OCI-LY1 (cell line): ENCODE measurements at regions not wholly inside any gene's neighbourhood (a gene's known extent, or its start where the extent isn't known, plus 50 kb on each side); places are given as distances from the start of the nearest gene placed in this dataset.
"Not testable (repeated sequence)": the region's sequence is repeated elsewhere in the genome, so short reads cannot be mapped to it uniquely, and the experiment has no call there.

Experiments used
- H2AFZ ChIP-seq: fragments of 200-600 bp; sonication (generic), shearing (Covaris generic); 2 replicates; pipeline ENCODE4 v1.6.0; 2014; ENCODE audit warnings: antibody characterized with exemption, mild to moderate bottlenecking, low read length
- H3F3A ChIP-seq: fragments of 200-600 bp; sonication (generic), shearing (Covaris generic); 2 replicates; pipeline ENCODE4 v1.6.0; 2014; ENCODE audit warnings: mild to moderate bottlenecking, antibody characterized with exemption, low read length, moderate library complexity; ENCODE audit not compliant: insufficient read depth
- H3K27ac ChIP-seq: fragments of 200-600 bp; sonication (generic); 2 replicates; pipeline ENCODE4 v1.5.1; 2014; ENCODE audit warnings: low read length, mixed run types, mild to moderate bottlenecking, low read depth; ENCODE audit not compliant: poor library complexity, severe bottlenecking
- H3K27me3 ChIP-seq: fragments of 200-600 bp; sonication (generic); 2 replicates; pipeline ENCODE4 v1.6.0; 2014; ENCODE audit warnings: antibody characterized with exemption, mild to moderate bottlenecking, low read length, moderate library complexity; ENCODE audit not compliant: insufficient read depth
- H3K36me3 ChIP-seq: fragments of 200-600 bp; sonication (generic); 2 replicates; pipeline ENCODE4 v1.6.1; 2014; ENCODE audit warnings: mild to moderate bottlenecking, antibody characterized with exemption, low read length, moderate library complexity, mixed read lengths; ENCODE audit not compliant: insufficient read depth
- H3K4me1 ChIP-seq: fragments of 200-600 bp; sonication (generic); 2 replicates; pipeline ENCODE4 v1.5.1; 2014; ENCODE audit warnings: mild to moderate bottlenecking, low read length, moderate library complexity; ENCODE audit not compliant: insufficient read depth, severe bottlenecking
- H3K4me2 ChIP-seq: fragments of 200-600 bp; sonication (generic), shearing (Covaris generic); 2 replicates; pipeline ENCODE4 v1.6.1; 2014; ENCODE audit warnings: low read length
- H3K4me3 ChIP-seq: fragments of 200-600 bp; sonication (generic); 2 replicates; pipeline ENCODE4 v1.5.1; 2014; ENCODE audit warnings: low read length, low read depth, mild to moderate bottlenecking, mixed read lengths; ENCODE audit not compliant: poor library complexity, severe bottlenecking
- H3K79me2 ChIP-seq: fragments of 200-600 bp; shearing (Covaris generic); 2 replicates; pipeline ENCODE4 v1.6.1; 2016; ENCODE audit warnings: mixed run types, low read length, mixed read lengths; ENCODE audit not compliant: insufficient read depth
- H3K9ac ChIP-seq: fragments of 200-600 bp; sonication (generic), shearing (Covaris generic); 2 replicates; pipeline ENCODE4 v1.6.1; 2014; ENCODE audit warnings: mild to moderate bottlenecking, low read length, mixed read lengths
- H3K9me2 ChIP-seq: fragments of 200-600 bp; sonication (generic), shearing (Covaris generic); 2 replicates; pipeline ENCODE4 v1.6.1; 2014; ENCODE audit warnings: low read depth, mild to moderate bottlenecking, low read length, mixed read lengths
- H3K9me3 ChIP-seq: fragments of 200-600 bp; shearing (Covaris generic); 2 replicates; pipeline ENCODE4 v1.6.1; 2014; ENCODE audit warnings: low read length, mixed read lengths
- H4K20me1 ChIP-seq: fragments of 200-600 bp; sonication (generic), shearing (Covaris generic); 2 replicates; pipeline ENCODE4 v1.6.0; 2016; ENCODE audit warnings: mild to moderate bottlenecking, low read length; ENCODE audit not compliant: insufficient read depth
- EZH2 ChIP-seq: fragments of 200-600 bp; sonication (generic), shearing (Covaris generic); IDR thresholded peaks from 2 replicates; pipeline ENCODE4 v1.8.0; 2017; ENCODE audit warnings: borderline replicate concordance, mixed run types, mild to moderate bottlenecking, antibody characterized with exemption, low read length, moderate library complexity, mixed read lengths
- TF ChIP-seq, protein P1 (sequence below): fragments of 200-600 bp; sonication (generic), shearing (Covaris generic); IDR thresholded peaks from 2 replicates; pipeline ENCODE4 v1.5.1; 2017; ENCODE audit warnings: mild to moderate bottlenecking, antibody characterized with exemption, low read length, moderate library complexity, mixed read lengths

DNA sequence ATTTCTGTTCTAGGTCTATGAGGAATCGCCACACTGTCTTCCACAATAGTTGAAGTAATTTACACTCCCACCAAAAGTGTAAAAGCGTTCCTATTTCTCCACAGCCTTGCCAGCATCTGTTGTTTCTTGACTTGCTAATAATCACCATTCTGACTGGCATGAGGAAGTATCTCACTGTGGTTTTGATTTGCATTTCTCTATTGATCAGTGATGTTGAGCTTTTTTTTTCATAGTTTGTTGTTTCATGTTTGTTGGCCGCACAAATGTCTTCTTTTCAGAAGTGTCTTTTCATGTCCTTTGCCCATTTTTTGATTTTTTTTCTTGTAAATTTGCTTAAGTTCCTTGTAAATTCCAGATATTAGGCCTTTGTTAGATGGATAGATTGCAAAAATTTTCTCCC is 867.1 kb downstream of the DTWD2 start:
- no peak overlapping the region for H3K4me3 ChIP-seq
- H2AFZ ChIP-seq = no peak overlapping the region
- H3K27ac ChIP-seq = no peak overlapping the region
- no peaks in the 10 kb centered on the region for H3K9me2 ChIP-seq
- H3F3A ChIP-seq = no peaks in the 10 kb centered on the region
- TF ChIP-seq, protein P1, sequence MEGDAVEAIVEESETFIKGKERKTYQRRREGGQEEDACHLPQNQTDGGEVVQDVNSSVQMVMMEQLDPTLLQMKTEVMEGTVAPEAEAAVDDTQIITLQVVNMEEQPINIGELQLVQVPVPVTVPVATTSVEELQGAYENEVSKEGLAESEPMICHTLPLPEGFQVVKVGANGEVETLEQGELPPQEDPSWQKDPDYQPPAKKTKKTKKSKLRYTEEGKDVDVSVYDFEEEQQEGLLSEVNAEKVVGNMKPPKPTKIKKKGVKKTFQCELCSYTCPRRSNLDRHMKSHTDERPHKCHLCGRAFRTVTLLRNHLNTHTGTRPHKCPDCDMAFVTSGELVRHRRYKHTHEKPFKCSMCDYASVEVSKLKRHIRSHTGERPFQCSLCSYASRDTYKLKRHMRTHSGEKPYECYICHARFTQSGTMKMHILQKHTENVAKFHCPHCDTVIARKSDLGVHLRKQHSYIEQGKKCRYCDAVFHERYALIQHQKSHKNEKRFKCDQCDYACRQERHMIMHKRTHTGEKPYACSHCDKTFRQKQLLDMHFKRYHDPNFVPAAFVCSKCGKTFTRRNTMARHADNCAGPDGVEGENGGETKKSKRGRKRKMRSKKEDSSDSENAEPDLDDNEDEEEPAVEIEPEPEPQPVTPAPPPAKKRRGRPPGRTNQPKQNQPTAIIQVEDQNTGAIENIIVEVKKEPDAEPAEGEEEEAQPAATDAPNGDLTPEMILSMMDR = no peak
- TF ChIP-seq EZH2 = no peak
- H3K27me3 ChIP-seq = no peaks in the 10 kb centered on the region
- H3K36me3 ChIP-seq = no peaks in the 10 kb centered on the region
- no peak overlapping the region for H3K9ac ChIP-seq
- H3K4me1 ChIP-seq = no peaks in the 10 kb centered on the region
- H4K20me1 ChIP-seq = no peaks in the 10 kb centered on the region
- no peak overlapping the region for H3K4me2 ChIP-seq
- no peaks in the 10 kb centered on the region for H3K79me2 ChIP-seq
- H3K9me3 ChIP-seq = no peaks in the 10 kb centered on the region

DNA sequence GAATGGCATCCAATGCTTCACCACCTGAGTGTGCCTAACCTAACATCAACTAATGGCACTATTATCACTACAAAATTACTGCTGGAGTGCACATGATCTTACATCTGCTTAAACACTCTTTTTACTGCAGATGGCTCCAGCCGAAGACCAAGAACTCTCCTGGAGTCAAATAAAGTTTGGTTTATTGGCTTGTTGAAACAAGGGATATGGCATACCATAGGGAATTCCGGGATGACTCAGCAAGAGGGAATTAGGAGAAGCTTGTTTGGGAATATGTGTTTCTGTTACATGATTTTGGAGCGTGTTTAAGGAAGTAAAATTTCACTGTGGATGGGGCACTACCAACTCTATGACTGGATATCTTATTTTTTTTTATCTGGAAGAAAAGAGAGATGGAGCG is 872.6 kb downstream of the DTWD2 start:
- Histone ChIP-seq H3K4me3 (no peak overlapping the region), H3F3A (no peaks in the 10 kb centered on the region), H3K4me2 (no peak overlapping the region), H3K27ac (no peak overlapping the region), H2AFZ (no peak overlapping the region), H3K79me2 (no peaks in the 10 kb centered on the region), H3K4me1 (no peaks in the 10 kb centered on the region), H3K9me3 (no peaks in the 10 kb centered on the region), H3K36me3 (no peaks in the 10 kb centered on the region), H4K20me1 (no peaks in the 10 kb centered on the region), H3K9me2 (no peaks in the 10 kb centered on the region), H3K27me3 (no peaks in the 10 kb centered on the region), H3K9ac (no peak overlapping the region)
- TF ChIP-seq EZH2 = no peak
- TF ChIP-seq, protein P1 = no peak

GRCh38 chr5:118111956-118112355 is 876.4 kb downstream of the DTWD2 start:
- Histone ChIP-seq H3K9me2 (no peaks in the 10 kb centered on the region), H3K27ac (no peak overlapping the region), H3K4me3 (no peak overlapping the region), H3K79me2 (no peaks in the 10 kb centered on the region), H3K9ac (no peak overlapping the region), H3K4me2 (no peak overlapping the region), H3K36me3 (no peaks in the 10 kb centered on the region), H2AFZ (no peak overlapping the region), H3K9me3 (no peaks in the 10 kb centered on the region), H3K27me3 (no peaks in the 10 kb centered on the region), H3K4me1 (no peaks in the 10 kb centered on the region), H3F3A (no peaks in the 10 kb centered on the region), H4K20me1 (no peaks in the 10 kb centered on the region)
- TF ChIP-seq, protein P1 = no peak
- TF ChIP-seq EZH2 = no peak

- not testable (repeated sequence) for H3F3A ChIP-seq, H3K4me1 ChIP-seq, H3K9me3 ChIP-seq, H3K9ac ChIP-seq, H3K79me2 ChIP-seq, H2AFZ ChIP-seq, H3K36me3 ChIP-seq, H3K4me3 ChIP-seq, H3K27me3 ChIP-seq, H3K9me2 ChIP-seq, H4K20me1 ChIP-seq, H3K4me2 ChIP-seq, H3K27ac ChIP-seq
Observed at GRCh38 chr5:118107246-118107645, 881.1 kb downstream of the DTWD2 start.
